HFFc6 (cell line): ENCODE measurements at regions not wholly inside any gene's neighbourhood (a gene's known extent, or its start where the extent isn't known, plus 50 kb on each side); places are given as distances from the start of the nearest gene placed in this dataset.

Experiments used
- DNase-seq: peaks from one replicate; pipeline ENCODE4 v3.0.0-alpha.2; 2018
- H3K27ac Mint-ChIP-seq: 2 replicates; pipeline ENCODE4 v1.8.0; 2020; ENCODE audit warnings: mild to moderate bottlenecking, mixed read lengths
- H3K27me3 Mint-ChIP-seq: 2 replicates; pipeline ENCODE4 v1.8.0; 2021; ENCODE audit warnings: mild to moderate bottlenecking, moderate library complexity, mixed read lengths; ENCODE audit not compliant: insufficient read depth
- H3K36me3 Mint-ChIP-seq: 2 replicates; pipeline ENCODE4 v1.8.0; 2021; ENCODE audit warnings: low read depth, mixed read lengths
- H3K4me1 Mint-ChIP-seq: 2 replicates; pipeline ENCODE4 v1.8.0; 2020; ENCODE audit warnings: low read depth, mixed read lengths
- H3K4me3 Mint-ChIP-seq: 2 replicates; pipeline ENCODE4 v1.8.0; 2020; ENCODE audit warnings: mild to moderate bottlenecking, moderate library complexity, mixed read lengths
- H3K9me3 Mint-ChIP-seq: 2 replicates; pipeline ENCODE4 v1.8.0; 2020; ENCODE audit warnings: mild to moderate bottlenecking, mixed read lengths
- TF ChIP-seq, protein P1 (sequence below): fragments of 200-600 bp; sonication (generic); IDR thresholded peaks from 2 replicates; pipeline ENCODE4 v1.5.0; 2021; ENCODE audit warnings: antibody characterized with exemption, mild to moderate bottlenecking

DNA sequence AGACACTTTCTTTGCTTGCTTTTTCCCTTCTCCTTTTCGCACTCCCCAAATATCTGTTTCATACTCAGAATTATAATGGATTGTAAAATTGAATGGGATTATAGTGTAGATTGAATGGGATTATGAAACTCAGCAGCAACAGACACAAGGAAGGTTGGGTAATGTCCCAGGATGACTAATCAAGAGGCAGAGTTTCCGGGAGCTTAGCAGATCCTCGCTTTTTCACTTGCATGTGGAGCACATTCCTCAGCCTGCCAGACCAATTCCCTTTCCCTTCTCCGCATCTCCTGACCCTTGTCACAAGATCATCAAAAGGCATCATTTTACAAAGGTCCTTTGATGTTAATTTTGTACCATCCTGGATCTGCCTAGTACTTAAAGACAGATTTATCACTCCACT lies 55.1 kb upstream of the SLC1A1 start:
- peaks cover 10% of the 10 kb centered on the region; the same call in 1 of the 2 replicates for H3K4me1 Mint-ChIP-seq
- no peak overlapping the region for H3K27ac Mint-ChIP-seq
- TF ChIP-seq, protein P1, sequence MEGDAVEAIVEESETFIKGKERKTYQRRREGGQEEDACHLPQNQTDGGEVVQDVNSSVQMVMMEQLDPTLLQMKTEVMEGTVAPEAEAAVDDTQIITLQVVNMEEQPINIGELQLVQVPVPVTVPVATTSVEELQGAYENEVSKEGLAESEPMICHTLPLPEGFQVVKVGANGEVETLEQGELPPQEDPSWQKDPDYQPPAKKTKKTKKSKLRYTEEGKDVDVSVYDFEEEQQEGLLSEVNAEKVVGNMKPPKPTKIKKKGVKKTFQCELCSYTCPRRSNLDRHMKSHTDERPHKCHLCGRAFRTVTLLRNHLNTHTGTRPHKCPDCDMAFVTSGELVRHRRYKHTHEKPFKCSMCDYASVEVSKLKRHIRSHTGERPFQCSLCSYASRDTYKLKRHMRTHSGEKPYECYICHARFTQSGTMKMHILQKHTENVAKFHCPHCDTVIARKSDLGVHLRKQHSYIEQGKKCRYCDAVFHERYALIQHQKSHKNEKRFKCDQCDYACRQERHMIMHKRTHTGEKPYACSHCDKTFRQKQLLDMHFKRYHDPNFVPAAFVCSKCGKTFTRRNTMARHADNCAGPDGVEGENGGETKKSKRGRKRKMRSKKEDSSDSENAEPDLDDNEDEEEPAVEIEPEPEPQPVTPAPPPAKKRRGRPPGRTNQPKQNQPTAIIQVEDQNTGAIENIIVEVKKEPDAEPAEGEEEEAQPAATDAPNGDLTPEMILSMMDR = no peak
- no peaks in the 10 kb centered on the region; the same call in 1 of the 2 replicates for H3K9me3 Mint-ChIP-seq
- no peak overlapping the region for H3K4me3 Mint-ChIP-seq
- peaks cover 6% of the 10 kb centered on the region for H3K27me3 Mint-ChIP-seq
- DNase-seq = peak; percentile 20
- no peaks in the 10 kb centered on the region for H3K36me3 Mint-ChIP-seq

GRCh38 chr9:4433379-4433778 lies 56.9 kb upstream of the SLC1A1 start:
- no peak for DNase-seq
- Mint-ChIP-seq H3K27me3 (peaks cover 5% of the 10 kb centered on the region), H3K4me3 (no peak overlapping the region), H3K36me3 (no peaks in the 10 kb centered on the region), H3K4me1 (peaks cover 10% of the 10 kb centered on the region; the same call in 1 of the 2 replicates), H3K9me3 (no peaks in the 10 kb centered on the region), H3K27ac (no peak overlapping the region)
- TF ChIP-seq, protein P1 = no peak

GRCh38 chr9:4430432-4431261 lies 59.6 kb upstream of the SLC1A1 start:
- Mint-ChIP-seq H3K4me1 (peaks cover 10% of the 10 kb centered on the region; the same call in 1 of the 2 replicates), H3K9me3 (no peaks in the 10 kb centered on the region), H3K36me3 (no peaks in the 10 kb centered on the region), H3K27ac (no peak overlapping the region), H3K27me3 (peaks cover 9% of the 10 kb centered on the region), H3K4me3 (no peak overlapping the region)
- no peak for DNase-seq
- TF ChIP-seq, protein P1 = no peak

GRCh38 chr9:4425319-4426045 lies 64.8 kb upstream of the SLC1A1 start:
- DNase-seq = no peak
- Mint-ChIP-seq H3K4me3 (no peak overlapping the region), H3K27me3 (peaks cover 19% of the 10 kb centered on the region), H3K36me3 (no peaks in the 10 kb centered on the region), H3K9me3 (no peaks in the 10 kb centered on the region), H3K4me1 (peaks cover 2% of the 10 kb centered on the region; the same call in 1 of the 2 replicates), H3K27ac (no peak overlapping the region)
- TF ChIP-seq, protein P1 = no peak

DNA sequence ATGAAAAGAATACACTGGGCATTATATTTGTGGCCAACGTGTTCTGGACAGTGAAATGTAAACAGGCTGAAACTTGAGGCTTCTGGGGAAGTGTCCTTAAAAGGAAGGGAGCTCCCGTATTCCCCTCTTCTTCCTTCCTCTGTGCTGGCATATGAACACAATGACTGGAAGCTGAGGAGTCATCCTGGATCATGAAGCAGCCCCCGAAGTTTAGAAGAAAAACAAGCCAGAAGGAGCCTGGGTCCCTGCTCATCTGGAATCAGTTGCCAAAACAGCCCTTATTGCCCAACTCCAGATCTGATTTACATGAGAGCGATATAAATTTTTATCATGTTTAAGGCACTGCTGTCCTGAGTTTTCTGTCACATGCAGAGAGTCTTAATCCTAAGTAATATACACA lies 65.4 kb upstream of the SLC1A1 start:
- H3K9me3 Mint-ChIP-seq = no peaks in the 10 kb centered on the region
- H3K36me3 Mint-ChIP-seq = no peaks in the 10 kb centered on the region
- H3K27ac Mint-ChIP-seq = no peak overlapping the region
- H3K4me1 Mint-ChIP-seq = no peaks in the 10 kb centered on the region; the same call in 1 of the 2 replicates
- DNase-seq = no peak
- TF ChIP-seq, protein P1 = no peak
- H3K27me3 Mint-ChIP-seq = peaks cover 19% of the 10 kb centered on the region
- no peak overlapping the region for H3K4me3 Mint-ChIP-seq
